GM19468 (cell line): ENCODE measurements at regions not wholly inside any gene's neighbourhood (a gene's known extent, or its start where the extent isn't known, plus 50 kb on each side); places are given as distances from the start of the nearest gene placed in this dataset.

Experiments used
- ATAC-seq: cut with Tn5 transposase; IDR thresholded peaks from one replicate; pipeline ENCODE4 v1.9.1; 2021; ENCODE audit warnings: mild to moderate bottlenecking, moderate library complexity, moderate number of reproducible peaks; ENCODE audit not compliant: unreplicated experiment; ENCODE audit errors: extremely low read depth

DNA sequence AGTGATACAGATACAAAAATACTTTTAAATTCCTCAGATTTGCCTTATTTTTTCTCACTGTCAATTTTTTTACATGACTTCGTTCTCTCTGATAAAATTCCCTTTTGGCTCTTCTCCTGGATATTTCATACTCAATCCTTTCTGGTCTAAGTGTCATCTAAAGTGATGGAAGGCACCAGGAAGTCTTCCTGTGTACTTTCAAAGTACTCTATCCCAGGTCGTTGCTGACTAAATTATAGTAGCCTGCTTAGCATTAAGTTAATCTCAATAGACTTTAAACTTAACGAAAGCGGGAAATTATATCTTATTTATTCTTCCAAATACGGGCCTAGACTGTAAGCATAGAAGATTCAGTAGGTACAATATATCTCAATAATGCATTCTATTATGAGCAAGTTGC, 67.8 kb downstream of the CASP12 start:
- no peak for ATAC-seq

GRCh38 chr11:104830080-104830479, 68.2 kb downstream of the CASP12 start:
- no peak for ATAC-seq

GRCh38 chr11:104826772-104827171, 71.5 kb downstream of the CASP12 start:
- no peak for ATAC-seq

DNA sequence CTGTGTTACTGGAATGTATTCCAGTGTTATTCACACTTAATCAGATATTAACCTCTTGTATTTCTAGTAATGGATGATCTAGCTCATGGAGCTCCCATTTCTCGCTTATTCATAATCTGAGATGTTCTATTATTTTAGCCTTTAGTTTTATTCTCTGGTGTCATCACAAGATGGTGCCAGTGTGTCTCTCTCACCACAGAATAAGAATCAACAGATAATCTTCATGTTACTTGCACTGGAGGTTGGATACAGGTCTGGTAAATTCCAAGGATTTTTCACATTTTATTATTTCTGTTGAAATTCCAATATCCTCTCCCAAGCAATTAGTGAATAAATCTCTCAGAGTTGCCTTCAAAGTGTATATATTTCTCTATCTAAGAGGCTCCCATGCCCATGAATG, 74.6 kb downstream of the CASP12 start:
- no peak for ATAC-seq

DNA sequence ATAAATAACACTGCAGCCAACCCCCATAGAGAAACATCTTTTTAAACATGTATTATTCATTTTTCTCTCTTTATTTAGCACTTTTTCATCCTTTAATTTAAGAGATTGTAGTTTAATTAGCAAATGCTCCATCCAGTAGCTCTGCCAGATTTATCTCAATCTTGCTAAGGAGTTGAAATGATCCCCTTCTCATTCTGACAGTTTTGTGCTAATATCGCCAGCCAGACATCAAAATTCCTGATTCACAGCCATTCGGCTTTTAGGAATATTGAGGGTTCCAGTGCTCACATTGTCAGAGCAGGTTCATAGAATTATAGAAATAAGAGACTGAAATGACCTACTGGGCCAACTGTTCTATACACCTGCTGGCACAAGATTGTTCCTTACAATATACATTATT, 77.8 kb downstream of the CASP12 start:
- no peak for ATAC-seq

DNA sequence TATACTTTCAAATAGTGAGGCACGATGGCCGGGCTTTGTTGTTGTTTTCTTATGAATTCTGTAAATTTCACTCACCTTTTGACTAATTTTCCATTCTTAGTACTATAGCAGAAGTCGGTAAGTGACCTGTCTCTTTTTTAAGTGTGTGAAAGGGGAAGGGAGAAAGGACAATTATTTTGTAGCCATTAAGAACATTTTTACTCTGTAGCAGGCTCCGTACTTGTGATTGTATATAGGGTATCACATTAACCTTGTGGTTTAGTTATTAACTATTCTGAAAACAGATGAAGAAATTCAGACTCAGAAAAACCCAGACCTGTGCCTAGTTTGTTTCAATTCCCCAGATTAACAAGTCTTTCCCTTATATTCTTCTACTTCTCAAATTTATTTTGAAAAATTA, 78.7 kb downstream of the CASP12 start:
- no peak for ATAC-seq

- ATAC-seq = no peak
Observed at GRCh38 chr11:104819107-104819506, 79.2 kb downstream of the CASP12 start.

GRCh38 chr11:104817973-104818372, 80.3 kb downstream of the CASP12 start:
- no peak for ATAC-seq

- ATAC-seq = no peak
Observed at GRCh38 chr11:104813532-104813931, 84.7 kb downstream of the CASP12 start.

DNA sequence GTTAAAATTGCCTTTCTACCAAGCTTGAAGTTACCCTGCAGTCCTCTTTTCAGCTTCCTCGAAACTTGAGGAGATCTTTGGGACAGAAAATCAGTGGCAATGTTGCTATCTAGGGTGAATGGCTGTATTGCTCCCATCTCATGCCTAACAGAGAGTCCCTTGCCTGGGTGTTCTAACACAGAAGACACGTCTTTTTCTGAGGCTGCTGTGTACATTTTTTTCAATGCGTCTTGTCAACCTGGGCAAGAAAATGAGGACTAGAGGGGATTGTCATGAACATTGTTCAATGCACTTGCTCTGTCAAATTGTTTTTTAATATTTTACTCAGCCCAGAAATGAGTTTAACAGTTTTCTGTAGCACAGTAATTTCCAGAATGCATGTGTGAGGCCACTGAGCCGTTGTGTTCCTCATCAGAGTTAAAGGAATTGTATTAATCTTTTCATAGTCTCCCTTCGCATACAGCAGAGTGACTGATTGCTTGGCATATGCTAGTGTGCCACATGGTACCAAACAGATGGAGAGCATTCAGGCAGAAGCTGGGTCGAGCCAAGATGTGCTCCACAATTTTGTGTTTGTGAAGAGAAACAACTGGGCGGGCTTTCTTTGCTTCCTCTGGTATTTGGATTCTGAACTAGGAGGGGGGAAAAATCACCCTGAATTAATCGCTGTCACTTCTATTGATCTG, 86.0 kb downstream of the CASP12 start:
- ATAC-seq = no peak

DNA sequence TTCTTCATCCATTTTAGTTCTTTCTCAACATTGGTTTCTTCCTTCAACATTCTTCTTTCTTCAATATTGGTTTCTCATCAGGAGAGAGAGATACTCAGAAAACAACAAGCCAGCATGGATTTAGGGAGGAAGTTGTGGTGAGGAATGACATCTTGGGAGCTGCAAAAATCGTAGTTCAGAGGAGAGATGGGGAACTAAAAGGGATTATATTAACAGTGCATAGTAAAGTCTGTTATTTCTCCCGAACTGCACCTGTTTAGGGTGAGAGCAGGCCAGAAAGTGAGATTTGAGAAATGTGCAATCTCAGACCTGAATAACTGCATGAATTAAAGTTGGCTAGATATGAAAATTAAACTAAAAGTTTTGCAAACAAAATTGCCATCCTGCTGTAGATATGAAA, 94.5 kb downstream of the CASP12 start:
- ATAC-seq = no peak

GRCh38 chr11:104799251-104799650, 99.0 kb downstream of the CASP12 start:
- peak; percentile 83 for ATAC-seq

GRCh38 chr11:104798789-104799188, 99.5 kb downstream of the CASP12 start:
- ATAC-seq = no peak

DNA sequence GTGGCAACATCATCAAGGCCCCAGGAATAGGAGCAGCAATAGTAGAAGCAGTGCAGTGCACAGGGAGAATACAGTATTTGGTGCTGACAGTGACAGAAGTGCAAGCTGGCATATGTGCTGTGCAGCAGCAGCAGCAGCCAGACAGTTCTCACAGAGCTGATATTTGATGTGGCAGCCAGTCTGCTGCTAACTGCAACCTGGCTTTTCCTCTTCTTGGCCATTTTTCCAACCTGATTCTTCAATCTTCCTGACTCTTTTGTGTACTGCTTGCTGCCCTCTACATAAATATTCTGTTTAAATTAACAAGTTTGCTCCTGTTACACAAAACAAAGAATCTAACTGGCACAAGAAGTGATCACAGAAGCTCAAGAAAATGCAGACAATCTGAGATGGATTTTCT, 102.0 kb downstream of the CASP12 start:
- no peak for ATAC-seq

DNA sequence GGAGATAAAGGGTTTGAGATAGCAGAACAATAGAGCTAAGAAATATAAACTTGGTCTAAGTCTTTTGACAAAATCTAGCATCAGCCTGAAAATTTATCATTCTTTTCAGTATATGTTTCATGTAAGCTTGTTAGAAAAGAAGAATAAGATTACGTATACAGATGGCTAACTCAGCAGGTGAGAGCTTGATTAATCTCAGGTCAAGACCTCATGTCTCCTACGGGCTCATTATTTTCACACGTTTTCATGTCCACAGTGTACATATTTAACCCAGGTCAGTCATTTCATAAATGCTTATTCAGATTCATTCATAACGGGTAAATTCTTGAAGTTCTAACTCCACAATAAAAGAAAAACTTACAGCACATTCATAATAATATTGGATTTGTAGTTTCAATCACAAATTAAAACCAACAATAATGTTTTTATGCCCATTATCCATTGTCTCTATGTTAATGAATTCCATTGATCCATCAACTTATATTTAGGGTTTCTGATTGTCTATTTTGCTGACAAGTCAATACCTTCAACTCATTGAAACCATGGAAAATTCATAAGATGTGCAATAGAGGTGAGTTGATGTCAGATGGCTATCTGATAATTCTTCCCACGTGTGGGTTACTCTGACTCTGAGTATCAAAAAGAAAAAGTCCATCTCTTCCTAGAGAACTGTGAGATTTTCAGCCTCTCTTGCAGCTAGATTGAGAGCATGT, 102.6 kb downstream of the CASP12 start:
- ATAC-seq = no peak

DNA sequence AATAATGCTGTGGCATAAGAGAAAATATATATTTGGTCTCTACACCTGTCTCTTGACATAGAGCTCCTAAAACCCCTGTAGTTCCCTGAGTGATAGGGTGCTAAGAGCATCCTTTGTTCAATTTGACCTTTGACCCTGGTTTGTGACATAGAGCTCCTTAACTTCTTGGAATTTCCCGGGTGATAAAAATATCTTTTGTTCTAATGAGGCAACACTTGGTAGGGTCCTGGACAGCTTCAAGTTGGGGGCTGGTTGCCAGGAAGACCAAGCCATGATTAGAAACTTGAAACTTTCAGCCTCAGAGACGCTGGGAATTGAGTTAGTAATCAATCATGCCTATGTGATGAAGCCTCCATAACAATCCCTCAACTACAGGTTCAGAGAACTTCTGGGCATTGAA, 105.4 kb downstream of the CASP12 start:
- no peak for ATAC-seq

GRCh38 chr11:104791896-104792295, 106.4 kb downstream of the CASP12 start:
- no peak for ATAC-seq

- ATAC-seq = no peak
Observed at GRCh38 chr11:104784684-104785460, 113.4 kb downstream of the CASP12 start.

GRCh38 chr11:104783241-104783640, 115.0 kb downstream of the CASP12 start:
- no peak for ATAC-seq

DNA sequence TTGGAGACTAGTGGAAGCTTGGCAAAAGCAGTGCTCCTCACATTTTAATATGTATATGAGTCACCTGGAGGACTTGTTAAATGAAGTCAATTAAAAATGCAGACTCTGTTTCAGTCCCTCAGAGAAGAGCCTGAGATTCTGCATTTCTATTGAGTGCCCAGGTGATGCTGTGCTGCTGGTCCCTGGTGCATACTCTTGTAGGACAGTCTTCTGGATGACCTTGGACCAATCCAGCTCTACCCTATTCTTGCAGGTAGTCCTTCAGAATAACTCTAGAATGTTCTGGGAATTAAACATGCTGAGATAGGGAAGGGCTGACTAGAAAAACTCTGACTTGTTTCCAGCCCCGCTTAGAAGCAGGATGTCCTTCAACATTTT, 115.9 kb downstream of the CASP12 start:
- no peak for ATAC-seq

DNA sequence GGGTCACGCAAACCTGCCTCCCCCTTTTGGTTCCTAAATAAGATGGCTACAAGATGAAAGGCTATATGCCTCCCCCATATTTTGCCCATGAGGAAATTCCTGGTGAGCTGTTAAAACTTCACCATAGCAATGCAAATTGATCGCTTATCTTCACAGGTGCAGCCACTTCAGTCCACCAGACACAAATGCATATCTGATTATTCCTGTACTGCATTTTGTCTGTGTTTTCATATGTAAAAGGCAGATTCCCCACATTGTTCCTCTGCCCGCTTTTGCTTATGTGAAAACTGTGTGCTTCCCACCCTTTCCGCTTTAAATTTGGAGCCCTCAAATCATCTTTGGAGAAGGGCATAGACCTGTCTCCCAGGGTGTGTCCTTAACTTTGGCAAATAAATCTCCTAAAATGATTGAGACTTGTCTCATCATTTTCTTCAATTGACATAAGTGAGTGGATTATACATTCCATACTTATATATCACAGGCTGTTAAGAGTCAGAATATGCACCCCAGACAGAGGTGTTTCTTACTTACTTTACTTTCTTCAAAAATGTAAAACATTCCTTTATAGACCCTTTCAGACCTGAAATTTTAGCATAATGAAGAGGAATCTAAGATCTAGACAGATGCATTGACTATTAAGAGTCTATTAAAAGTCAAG, 116.4 kb downstream of the CASP12 start:
- ATAC-seq = no peak
